Astrocyte (in vitro differentiated cells and primary cell): ENCODE measurements at regions not wholly inside any gene's neighbourhood (a gene's known extent, or its start where the extent isn't known, plus 50 kb on each side); places are given as distances from the start of the nearest gene placed in this dataset.

Source experiments
- EZH2 ChIP-seq: IDR thresholded peaks from 2 replicates; pipeline ENCODE4 v1.6.1; 2012; ENCODE audit warnings: mild to moderate bottlenecking, low read length, inconsistent platforms; ENCODE audit not compliant: insufficient read depth
- TF ChIP-seq, protein P1 (sequence below): IDR thresholded peaks from 2 replicates; pipeline ENCODE4 v1.5.1; 2011; ENCODE audit warnings: low read depth, mild to moderate bottlenecking, inconsistent platforms, low read length, moderate library complexity; ENCODE audit not compliant: insufficient read depth

DNA sequence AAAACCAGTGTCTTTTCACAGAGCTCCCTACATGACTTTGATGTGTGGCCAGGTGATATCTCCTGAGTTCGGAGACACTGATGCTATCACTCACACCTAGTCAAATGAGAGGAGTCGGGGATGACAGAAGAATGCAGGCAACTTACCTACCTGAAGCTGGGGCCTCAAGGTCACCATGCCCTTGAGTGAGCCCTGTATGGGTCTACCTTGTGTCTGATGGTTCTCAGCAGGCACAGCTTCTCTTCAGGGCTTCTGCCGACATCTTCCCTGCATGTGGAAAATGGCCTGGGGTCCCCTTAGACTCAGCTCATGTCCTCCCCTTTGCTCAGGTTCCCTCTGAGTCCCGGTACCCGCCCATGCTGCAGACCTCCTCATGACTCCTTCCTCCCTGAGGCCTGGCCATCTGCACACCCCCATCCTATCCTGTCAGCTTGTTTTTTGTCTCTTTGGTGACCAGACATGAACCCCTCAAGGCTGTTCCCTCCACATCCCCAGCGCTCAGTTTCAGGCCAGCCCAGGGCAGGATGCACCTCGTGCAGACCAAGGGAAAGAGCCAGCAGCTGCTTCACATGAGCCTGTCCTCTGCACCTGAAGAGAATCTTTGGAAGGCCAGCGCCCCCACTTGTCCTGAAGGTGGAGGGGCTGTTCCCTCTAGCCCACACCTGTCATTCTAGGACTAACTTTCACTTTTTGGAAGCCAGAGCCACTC, 74.6 kb upstream of the GDF10 start:
- TF ChIP-seq, protein P1, sequence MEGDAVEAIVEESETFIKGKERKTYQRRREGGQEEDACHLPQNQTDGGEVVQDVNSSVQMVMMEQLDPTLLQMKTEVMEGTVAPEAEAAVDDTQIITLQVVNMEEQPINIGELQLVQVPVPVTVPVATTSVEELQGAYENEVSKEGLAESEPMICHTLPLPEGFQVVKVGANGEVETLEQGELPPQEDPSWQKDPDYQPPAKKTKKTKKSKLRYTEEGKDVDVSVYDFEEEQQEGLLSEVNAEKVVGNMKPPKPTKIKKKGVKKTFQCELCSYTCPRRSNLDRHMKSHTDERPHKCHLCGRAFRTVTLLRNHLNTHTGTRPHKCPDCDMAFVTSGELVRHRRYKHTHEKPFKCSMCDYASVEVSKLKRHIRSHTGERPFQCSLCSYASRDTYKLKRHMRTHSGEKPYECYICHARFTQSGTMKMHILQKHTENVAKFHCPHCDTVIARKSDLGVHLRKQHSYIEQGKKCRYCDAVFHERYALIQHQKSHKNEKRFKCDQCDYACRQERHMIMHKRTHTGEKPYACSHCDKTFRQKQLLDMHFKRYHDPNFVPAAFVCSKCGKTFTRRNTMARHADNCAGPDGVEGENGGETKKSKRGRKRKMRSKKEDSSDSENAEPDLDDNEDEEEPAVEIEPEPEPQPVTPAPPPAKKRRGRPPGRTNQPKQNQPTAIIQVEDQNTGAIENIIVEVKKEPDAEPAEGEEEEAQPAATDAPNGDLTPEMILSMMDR = no peak
- TF ChIP-seq EZH2 = no peak
